Natural killer cell treated with Interleukin-12 subunit alpha and Interleukin-12 subunit beta and Interleukin-15 and Interleukin-18, amount 100 ng/mL, for 72 hours (primary cell): ENCODE measurements at regions not wholly inside any gene's neighbourhood (a gene's known extent, or its start where the extent isn't known, plus 50 kb on each side); places are given as distances from the start of the nearest gene placed in this dataset.

Experiments
- ATAC-seq, 2 donors: fragments of 150-1000 bp; cut with Tn5 transposase in 1 of 2; sonication (Bioruptor Pico), chemical (Tn5 transposase) in 1 of 2; 2 replicates each; pipeline ENCODE4 v1.10.0; 2021
- DNase-seq: peaks from one replicate; pipeline ENCODE4 v3.0.0; 2022; ENCODE audit warnings: low spot score
- H3K27ac Mint-ChIP-seq, 2 donors: 1 replicate in 1 of 2; 2 replicates in 1 of 2; pipeline ENCODE4 v1.8.0; 2022; ENCODE audit warnings: mixed read lengths in 2 of 2, mild to moderate bottlenecking in 1 of 2, moderate library complexity in 1 of 2
- H3K27me3 Mint-ChIP-seq, 2 donors: 1 replicate in 1 of 2; 2 replicates in 1 of 2; pipeline ENCODE4 v1.8.0; 2022; ENCODE audit warnings: mixed read lengths in 2 of 2
- H3K36me3 Mint-ChIP-seq: one replicate; pipeline ENCODE4 v1.8.0; 2022; ENCODE audit warnings: mixed read lengths
- H3K4me1 Mint-ChIP-seq, 2 donors: 1 replicate in 1 of 2; 2 replicates in 1 of 2; pipeline ENCODE4 v1.8.0; 2022; ENCODE audit warnings: low read depth in 2 of 2, mixed read lengths in 2 of 2, mild to moderate bottlenecking in 1 of 2
- H3K4me3 Mint-ChIP-seq: one replicate; pipeline ENCODE4 v1.8.0; 2022; ENCODE audit warnings: mixed read lengths
- H3K9me3 Mint-ChIP-seq: 2 replicates; pipeline ENCODE4 v1.8.0; 2022; ENCODE audit warnings: mixed read lengths

- Mint-ChIP-seq H3K27ac (no peak overlapping the region), H3K4me1 (no peaks in the 10 kb centered on the region), H3K27me3 (peaks cover 25 to 47% of the 10 kb centered on the region in 2 donors), H3K9me3 (no peaks in the 10 kb centered on the region), H3K4me3 (no peak overlapping the region), H3K36me3 (no peaks in the 10 kb centered on the region)
- no peak for DNase-seq
- no peak for ATAC-seq
These were observed 106.1 kb downstream of the UCHL1 start for GRCh38 chr4:41362621-41363383.

- Mint-ChIP-seq H3K4me3 (no peak overlapping the region), H3K27ac (no peak overlapping the region), H3K9me3 (no peaks in the 10 kb centered on the region), H3K4me1 (no peaks in the 10 kb centered on the region), H3K27me3 (peaks cover 25 to 47% of the 10 kb centered on the region in 2 donors), H3K36me3 (no peaks in the 10 kb centered on the region)
- ATAC-seq (no peak), DNase-seq (no peak)
These were observed 106.8 kb downstream of the UCHL1 start for GRCh38 chr4:41363384-41363981.

GRCh38 chr4:41364876-41365275 is 108.1 kb downstream of the UCHL1 start:
- H3K9me3 Mint-ChIP-seq = no peaks in the 10 kb centered on the region
- H3K4me1 Mint-ChIP-seq = no peaks in the 10 kb centered on the region
- peaks cover 19 to 38% of the 10 kb centered on the region in 2 donors for H3K27me3 Mint-ChIP-seq
- no peaks in the 10 kb centered on the region for H3K36me3 Mint-ChIP-seq
- DNase-seq (no peak), ATAC-seq (no peak)
- no peak overlapping the region for H3K4me3 Mint-ChIP-seq
- no peak overlapping the region for H3K27ac Mint-ChIP-seq

GRCh38 chr4:41365681-41366080 is 109.0 kb downstream of the UCHL1 start:
- DNase-seq = no peak
- Mint-ChIP-seq H3K4me3 (no peak overlapping the region), H3K36me3 (no peaks in the 10 kb centered on the region)

GRCh38 chr4:41366911-41367517 is 110.3 kb downstream of the UCHL1 start:
- DNase-seq (no peak), ATAC-seq (no peak)
- peaks cover 12 to 30% of the 10 kb centered on the region in 2 donors for H3K27me3 Mint-ChIP-seq
- no peaks in the 10 kb centered on the region for H3K9me3 Mint-ChIP-seq
- H3K36me3 Mint-ChIP-seq = no peaks in the 10 kb centered on the region
- H3K27ac Mint-ChIP-seq = no peak overlapping the region
- no peaks in the 10 kb centered on the region for H3K4me1 Mint-ChIP-seq
- no peak overlapping the region for H3K4me3 Mint-ChIP-seq

More at GRCh38 chr4:41365681-41366080, 109.0 kb downstream of the UCHL1 start:
- no peaks in the 10 kb centered on the region for H3K9me3 Mint-ChIP-seq
- no peaks in the 10 kb centered on the region for H3K4me1 Mint-ChIP-seq
- peaks cover 19 to 36% of the 10 kb centered on the region in 2 donors for H3K27me3 Mint-ChIP-seq
- ATAC-seq = no peak
- H3K27ac Mint-ChIP-seq = no peak overlapping the region

- no peaks in the 10 kb centered on the region for H3K4me1 Mint-ChIP-seq
- ATAC-seq = no peak
- DNase-seq = no peak
- H3K36me3 Mint-ChIP-seq = no peaks in the 10 kb centered on the region
- H3K4me3 Mint-ChIP-seq = no peak overlapping the region
- no peak overlapping the region for H3K27ac Mint-ChIP-seq
- H3K9me3 Mint-ChIP-seq = peaks cover 5% of the 10 kb centered on the region
- H3K27me3 Mint-ChIP-seq = peaks cover 4 to 16% of the 10 kb centered on the region in 2 donors
These were observed 113.0 kb downstream of the UCHL1 start for GRCh38 chr4:41369680-41370079.

GRCh38 chr4:41373221-41373620 is 116.5 kb downstream of the UCHL1 start:
- H3K27ac Mint-ChIP-seq = no peak overlapping the region
- ATAC-seq = no peak
- no peak overlapping the region for H3K4me3 Mint-ChIP-seq
- H3K36me3 Mint-ChIP-seq = no peaks in the 10 kb centered on the region
- DNase-seq = no peak
- H3K27me3 Mint-ChIP-seq = no peaks in the 10 kb centered on the region
- H3K9me3 Mint-ChIP-seq = peaks cover 5% of the 10 kb centered on the region
- H3K4me1 Mint-ChIP-seq = no peaks in the 10 kb centered on the region

GRCh38 chr4:41374490-41374889 is 117.8 kb downstream of the UCHL1 start:
- Mint-ChIP-seq H3K4me1 (no peaks in the 10 kb centered on the region), H3K4me3 (no peak overlapping the region), H3K9me3 (peaks cover 10% of the 10 kb centered on the region), H3K27me3 (no peaks in the 10 kb centered on the region), H3K36me3 (no peaks in the 10 kb centered on the region), H3K27ac (no peak overlapping the region)
- DNase-seq (no peak), ATAC-seq (no peak)

GRCh38 chr4:41375561-41375960 is 118.8 kb downstream of the UCHL1 start:
- Mint-ChIP-seq H3K9me3 (peaks cover 10% of the 10 kb centered on the region), H3K27me3 (no peaks in the 10 kb centered on the region), H3K27ac (no peak overlapping the region), H3K4me3 (no peak overlapping the region), H3K36me3 (no peaks in the 10 kb centered on the region), H3K4me1 (no peaks in the 10 kb centered on the region)
- ATAC-seq = no peak
- no peak for DNase-seq

GRCh38 chr4:41377196-41377595 is 120.5 kb downstream of the UCHL1 start:
- no peak overlapping the region for H3K27ac Mint-ChIP-seq
- H3K27me3 Mint-ChIP-seq = no peaks in the 10 kb centered on the region
- peaks cover 10% of the 10 kb centered on the region for H3K9me3 Mint-ChIP-seq
- DNase-seq (no peak), ATAC-seq (no peak)
- no peak overlapping the region for H3K4me3 Mint-ChIP-seq
- no peaks in the 10 kb centered on the region for H3K36me3 Mint-ChIP-seq
- no peaks in the 10 kb centered on the region for H3K4me1 Mint-ChIP-seq

- ATAC-seq = no peak
- no peak overlapping the region for H3K4me3 Mint-ChIP-seq
- H3K4me1 Mint-ChIP-seq = no peaks in the 10 kb centered on the region
- no peaks in the 10 kb centered on the region for H3K36me3 Mint-ChIP-seq
- H3K27me3 Mint-ChIP-seq = peaks cover 0 to 2% of the 10 kb centered on the region in 2 donors
- DNase-seq = no peak
- peaks cover 8% of the 10 kb centered on the region for H3K9me3 Mint-ChIP-seq
- H3K27ac Mint-ChIP-seq = no peak overlapping the region
These were observed 122.5 kb downstream of the UCHL1 start for GRCh38 chr4:41379230-41379629.

GRCh38 chr4:41380511-41381157 is 123.9 kb downstream of the UCHL1 start:
- H3K9me3 Mint-ChIP-seq = peaks cover 8% of the 10 kb centered on the region

GRCh38 chr4:41381384-41381783 is 124.7 kb downstream of the UCHL1 start:
- no peak for ATAC-seq

More at GRCh38 chr4:41380511-41381157, 123.9 kb downstream of the UCHL1 start:
- Mint-ChIP-seq H3K36me3 (no peaks in the 10 kb centered on the region), H3K27me3 (peaks cover 0 to 2% of the 10 kb centered on the region in 2 donors), H3K4me3 (no peak overlapping the region), H3K27ac (no peak overlapping the region), H3K4me1 (no peaks in the 10 kb centered on the region)
- DNase-seq (no peak), ATAC-seq (no peak)

GRCh38 chr4:41384992-41385391 is 128.3 kb downstream of the UCHL1 start:
- Mint-ChIP-seq H3K27ac (no peak overlapping the region), H3K4me3 (no peak overlapping the region), H3K9me3 (peaks cover 6% of the 10 kb centered on the region), H3K4me1 (no peaks in the 10 kb centered on the region), H3K27me3 (peaks cover 0 to 2% of the 10 kb centered on the region in 2 donors), H3K36me3 (no peaks in the 10 kb centered on the region)
- DNase-seq (no peak), ATAC-seq (no peak)

More at GRCh38 chr4:41381384-41381783, 124.7 kb downstream of the UCHL1 start:
- Mint-ChIP-seq H3K36me3 (no peaks in the 10 kb centered on the region), H3K9me3 (peaks cover 8% of the 10 kb centered on the region), H3K4me1 (no peaks in the 10 kb centered on the region), H3K27ac (no peak overlapping the region), H3K4me3 (no peak overlapping the region), H3K27me3 (peaks cover 0 to 2% of the 10 kb centered on the region in 2 donors)
- no peak for DNase-seq
